ENCODE measurements at regions not wholly inside any gene's neighbourhood (a gene's known extent, or its start where the extent isn't known, plus 50 kb on each side); places are given as distances from the start of the nearest gene placed in this dataset.

DNA sequence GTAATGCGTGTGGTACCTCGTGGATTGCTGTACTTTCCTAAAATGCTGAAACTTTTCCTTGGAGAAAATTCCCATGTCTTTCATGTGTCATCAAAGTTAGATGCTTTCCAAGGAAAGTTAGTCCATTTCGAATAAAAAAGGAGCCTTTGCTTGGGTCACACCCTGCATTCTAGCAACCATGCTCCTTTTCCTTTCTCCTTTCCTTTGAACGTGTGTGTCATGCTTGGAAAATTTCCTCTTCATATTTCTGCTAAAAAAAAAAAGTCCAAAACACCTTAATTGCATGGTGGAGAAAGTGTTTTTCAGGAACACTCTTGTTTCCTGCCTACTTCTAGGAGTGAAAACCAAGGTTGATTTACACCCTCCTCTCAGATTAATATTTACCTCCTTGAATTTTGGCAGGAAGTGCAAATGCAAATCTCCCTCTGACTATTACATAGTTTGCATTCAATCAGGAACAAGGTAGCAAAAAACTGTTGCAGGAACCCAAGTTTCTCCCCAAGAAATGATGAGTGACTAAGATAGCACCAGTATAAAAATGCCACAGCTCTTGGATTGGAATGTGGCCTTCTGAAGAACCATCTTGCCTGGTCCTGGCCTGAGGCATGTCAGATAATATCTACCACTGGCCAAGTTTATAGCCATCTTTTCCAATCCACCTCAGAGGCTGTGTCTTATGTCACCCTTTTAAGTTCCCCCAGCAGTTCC lies 590.6 kb downstream of the QKI start:
- Mint-ChIP-seq H3K27me3 (ENCODE audit: low read depth) (peaks cover 2% of the 10 kb centered on the region; the same call in 1 of the 2 replicates), H3K9me3 (peaks cover 0 to 5% of the 10 kb centered on the region in 2 experiments; a peak in 1 of 5 replicates), H3K4me1 (peaks cover 0 to 2% of the 10 kb centered on the region in 2 experiments; a peak in 1 of 4 replicates), H3K36me3 (ENCODE audit: insufficient read depth in 1 of 3, low read depth in 3 of 3) (no peaks in the 10 kb centered on the region; a peak in 1 of 7 replicates), H3K4me3 (no peak overlapping the region), H3K27ac (no peak overlapping the region; a peak in 1 of 7 replicates)
- H3K14ac ChIP-seq (ENCODE audit: insufficient read depth, low read length) = no peak overlapping the region
- no peak overlapping the region for H3K9ac ChIP-seq (ENCODE audit: extremely low read depth, insufficient read length, low read length)
- TF ChIP-seq, protein P1, sequence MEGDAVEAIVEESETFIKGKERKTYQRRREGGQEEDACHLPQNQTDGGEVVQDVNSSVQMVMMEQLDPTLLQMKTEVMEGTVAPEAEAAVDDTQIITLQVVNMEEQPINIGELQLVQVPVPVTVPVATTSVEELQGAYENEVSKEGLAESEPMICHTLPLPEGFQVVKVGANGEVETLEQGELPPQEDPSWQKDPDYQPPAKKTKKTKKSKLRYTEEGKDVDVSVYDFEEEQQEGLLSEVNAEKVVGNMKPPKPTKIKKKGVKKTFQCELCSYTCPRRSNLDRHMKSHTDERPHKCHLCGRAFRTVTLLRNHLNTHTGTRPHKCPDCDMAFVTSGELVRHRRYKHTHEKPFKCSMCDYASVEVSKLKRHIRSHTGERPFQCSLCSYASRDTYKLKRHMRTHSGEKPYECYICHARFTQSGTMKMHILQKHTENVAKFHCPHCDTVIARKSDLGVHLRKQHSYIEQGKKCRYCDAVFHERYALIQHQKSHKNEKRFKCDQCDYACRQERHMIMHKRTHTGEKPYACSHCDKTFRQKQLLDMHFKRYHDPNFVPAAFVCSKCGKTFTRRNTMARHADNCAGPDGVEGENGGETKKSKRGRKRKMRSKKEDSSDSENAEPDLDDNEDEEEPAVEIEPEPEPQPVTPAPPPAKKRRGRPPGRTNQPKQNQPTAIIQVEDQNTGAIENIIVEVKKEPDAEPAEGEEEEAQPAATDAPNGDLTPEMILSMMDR (conservative IDR thresholded peaks at IDR 0.05) = no peak
- H4K20me1 ChIP-seq (ENCODE audit: control insufficient read depth, insufficient read depth, insufficient read length) = no peaks in the 10 kb centered on the region
- H3K79me1 ChIP-seq (ENCODE audit: insufficient read depth, low read depth, low read length, poor library complexity, severe bottlenecking) = no peaks in the 10 kb centered on the region
- H2BK120ac ChIP-seq (ENCODE audit: low read depth, low read length, poor library complexity, severe bottlenecking) = no peak overlapping the region
- H2AK5ac ChIP-seq (ENCODE audit: insufficient read length, low read length) = no peak overlapping the region
- no peak overlapping the region for H3K4ac ChIP-seq (ENCODE audit: low read depth, low read length)
- no peak overlapping the region for H3K56ac ChIP-seq (ENCODE audit: insufficient read length, low read depth, low read length)
- H2BK5ac ChIP-seq (ENCODE audit: insufficient read length, low read length) = no peak overlapping the region
- no peak overlapping the region for H3T11ph ChIP-seq (ENCODE audit: low read length)
- no peak overlapping the region for H3K23ac ChIP-seq (ENCODE audit: insufficient read length, low read depth, low read length)
- H4K8ac ChIP-seq (replicated peaks; ENCODE audit: insufficient read length, low read depth, low read length) = no peak overlapping the region
- H3K27ac ChIP-seq (ENCODE audit: insufficient read length, low read depth, low read length) = no peak overlapping the region
- H3K9me3 ChIP-seq (ENCODE audit: control insufficient read depth, low read depth, low read length) = no peaks in the 10 kb centered on the region
- no peaks in the 10 kb centered on the region for H3K23me2 ChIP-seq (ENCODE audit: insufficient read length, low read depth, low read length, poor library complexity, severe bottlenecking)
- no peak overlapping the region for H4K5ac ChIP-seq (ENCODE audit: insufficient read length, low read depth, low read length)
- no peaks in the 10 kb centered on the region; the same call in 1 of the 2 replicates for H3K4me1 ChIP-seq (ENCODE audit: insufficient read depth, low read length)
- no peaks in the 10 kb centered on the region for H3K79me2 ChIP-seq (ENCODE audit: insufficient read depth, low read length)
- no CpG with 5 or more reads among the region's 4 CpGs for WGBS (ENCODE audit: extremely low coverage, insufficient read length, low lambda C conversion rate)
- H3K27me3 ChIP-seq (ENCODE audit: insufficient read depth, low read length) = no peaks in the 10 kb centered on the region
- H3K4me2 ChIP-seq (ENCODE audit: insufficient read depth, insufficient read length, low read length) = no peak overlapping the region
- no peak overlapping the region for H4K91ac ChIP-seq (ENCODE audit: insufficient read length, low read depth, low read length)
- H2BK12ac ChIP-seq (ENCODE audit: insufficient read length, low read depth, low read length) = no peak overlapping the region
- DNase-seq = no peak
- H2AFZ ChIP-seq (ENCODE audit: low read length) = no peak overlapping the region
- H2BK20ac ChIP-seq (ENCODE audit: low read depth, low read length, poor library complexity, severe bottlenecking) = no peak overlapping the region
- no peak overlapping the region for H2BK15ac ChIP-seq (ENCODE audit: low read depth, low read length)
- no peak overlapping the region for H3K18ac ChIP-seq (ENCODE audit: insufficient read length, low read depth, low read length)

All from H9 (cell line).